GM21423 (cell line): ENCODE measurements at regions not wholly inside any gene's neighbourhood (a gene's known extent, or its start where the extent isn't known, plus 50 kb on each side); places are given as distances from the start of the nearest gene placed in this dataset.

Experiments
- ATAC-seq: cut with Tn5 transposase; IDR thresholded peaks from one replicate; pipeline ENCODE4 v1.9.1; 2021; ENCODE audit warnings: mild to moderate bottlenecking, moderate library complexity; ENCODE audit not compliant: unreplicated experiment

DNA sequence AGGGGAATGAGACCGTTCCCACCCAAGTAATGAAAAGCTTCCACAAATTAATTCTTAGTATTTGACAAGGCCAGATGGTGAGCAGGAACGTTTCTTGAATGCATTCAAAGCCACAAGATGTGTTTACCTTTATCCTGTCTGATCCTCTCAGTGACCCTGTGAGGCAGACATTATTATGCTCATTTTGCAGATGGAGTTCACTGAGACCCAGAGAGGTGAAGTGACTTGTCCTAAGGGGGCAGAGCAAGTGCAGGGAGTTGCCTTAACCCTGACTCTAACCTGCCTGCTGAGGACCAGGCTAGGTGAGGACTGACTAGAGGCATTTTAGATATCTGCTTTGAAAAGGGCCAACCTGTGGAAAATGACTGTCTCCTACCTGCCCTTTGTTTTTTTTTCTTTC is 156.7 kb downstream of the HAPSTR1 start:
- ATAC-seq, result no peak

DNA sequence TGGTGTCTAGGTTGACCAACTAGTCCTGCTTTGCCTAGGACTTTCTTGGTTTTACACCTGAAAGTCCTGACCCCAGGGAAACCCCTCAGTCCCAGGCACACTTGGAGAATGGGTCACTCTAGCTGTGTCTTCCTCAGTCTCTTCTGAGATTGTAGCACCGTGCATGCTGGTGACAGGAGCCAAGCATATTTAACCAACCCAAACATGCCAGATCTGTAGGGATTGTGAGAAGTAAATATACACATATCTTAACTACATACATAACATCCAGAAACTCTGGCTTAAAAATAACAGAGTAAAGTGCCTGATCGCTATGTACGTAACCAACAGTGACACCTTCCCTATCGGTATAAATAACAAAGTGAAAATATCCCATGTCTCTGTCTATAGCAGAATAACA is 158.1 kb downstream of the HAPSTR1 start:
- no peak for ATAC-seq

DNA sequence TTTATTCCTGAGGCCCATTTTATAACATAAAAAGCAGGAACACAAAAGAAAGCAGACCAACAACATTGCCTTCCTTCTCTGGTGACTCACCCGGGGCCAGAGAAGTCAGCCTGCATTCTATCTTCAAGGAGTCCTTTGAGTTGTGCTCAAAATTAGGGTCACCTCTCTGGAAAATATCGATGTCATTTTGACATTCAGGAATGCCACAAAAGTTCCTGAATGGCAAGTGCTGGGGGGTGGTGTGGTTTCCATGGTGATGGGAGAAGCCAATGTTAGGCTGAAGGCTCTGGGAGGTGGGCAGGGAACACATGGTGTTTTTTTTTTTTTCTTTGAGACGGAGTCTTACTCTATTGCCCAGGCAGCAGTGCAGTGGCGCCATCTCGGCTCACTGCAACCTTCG is 159.6 kb downstream of the HAPSTR1 start:
- ATAC-seq, result no peak

GRCh38 chr16:9254863-9255262 is 163.4 kb downstream of the HAPSTR1 start:
- ATAC-seq, result no peak

GRCh38 chr16:9256196-9256595 is 164.8 kb downstream of the HAPSTR1 start:
- ATAC-seq, result no peak

GRCh38 chr16:9257843-9258242 is 166.4 kb downstream of the HAPSTR1 start:
- no peak for ATAC-seq

- no peak for ATAC-seq
These were observed 167.1 kb downstream of the HAPSTR1 start for GRCh38 chr16:9258423-9259051.

- no peak for ATAC-seq
These were observed 168.6 kb downstream of the HAPSTR1 start for GRCh38 chr16:9259914-9260608.

- no peak for ATAC-seq
These were observed 169.2 kb downstream of the HAPSTR1 start for GRCh38 chr16:9260666-9261065.

DNA sequence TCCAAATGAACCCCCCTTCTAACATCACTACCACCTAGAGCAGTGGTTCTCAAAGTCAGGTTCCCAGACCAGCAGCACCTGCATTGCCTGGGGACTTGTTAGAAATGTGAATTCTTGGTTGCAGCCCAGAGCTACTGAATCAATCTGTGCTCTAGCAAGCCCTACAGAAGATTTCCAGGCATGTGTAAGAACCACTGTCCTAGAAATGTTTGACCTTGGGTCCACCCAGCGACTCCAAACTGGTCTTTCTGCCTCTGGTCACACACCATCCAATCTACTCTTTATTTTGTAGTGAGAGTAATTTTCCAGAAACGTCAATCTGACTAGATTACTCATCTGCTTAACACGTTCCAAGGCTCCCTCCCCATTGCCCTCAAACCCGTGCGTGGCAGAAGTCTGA is 169.9 kb downstream of the HAPSTR1 start:
- ATAC-seq, result no peak

- ATAC-seq, result no peak
These were observed 171.7 kb downstream of the HAPSTR1 start for GRCh38 chr16:9262941-9263715.

GRCh38 chr16:9264067-9264466 is 172.6 kb downstream of the HAPSTR1 start:
- no peak for ATAC-seq

- no peak for ATAC-seq
These were observed 177.0 kb downstream of the HAPSTR1 start for GRCh38 chr16:9268446-9268845.

DNA sequence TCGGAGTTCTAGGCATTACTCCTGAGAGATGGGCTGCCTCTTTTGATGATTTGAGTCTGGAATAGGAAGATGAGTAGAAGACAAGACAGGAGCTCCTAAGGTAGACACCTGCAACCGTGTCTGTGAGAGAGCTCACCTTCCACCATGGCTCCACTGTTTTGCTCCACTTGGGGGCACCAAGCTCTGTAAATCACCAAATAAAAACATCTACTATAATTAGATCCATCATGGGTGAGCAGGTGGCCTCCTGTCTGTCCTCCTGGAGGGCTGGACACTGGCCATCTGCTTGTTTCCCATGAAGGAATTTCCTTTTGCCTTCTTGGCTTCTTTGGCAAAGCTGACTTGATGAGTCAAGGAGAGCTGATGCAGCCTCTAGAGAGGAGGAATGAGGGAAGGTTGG is 179.0 kb downstream of the HAPSTR1 start:
- ATAC-seq, result no peak

GRCh38 chr16:9270941-9271340 is 179.5 kb downstream of the HAPSTR1 start:
- ATAC-seq, result no peak

- ATAC-seq, result no peak
These were observed 180.4 kb downstream of the HAPSTR1 start for GRCh38 chr16:9271841-9272240.

DNA sequence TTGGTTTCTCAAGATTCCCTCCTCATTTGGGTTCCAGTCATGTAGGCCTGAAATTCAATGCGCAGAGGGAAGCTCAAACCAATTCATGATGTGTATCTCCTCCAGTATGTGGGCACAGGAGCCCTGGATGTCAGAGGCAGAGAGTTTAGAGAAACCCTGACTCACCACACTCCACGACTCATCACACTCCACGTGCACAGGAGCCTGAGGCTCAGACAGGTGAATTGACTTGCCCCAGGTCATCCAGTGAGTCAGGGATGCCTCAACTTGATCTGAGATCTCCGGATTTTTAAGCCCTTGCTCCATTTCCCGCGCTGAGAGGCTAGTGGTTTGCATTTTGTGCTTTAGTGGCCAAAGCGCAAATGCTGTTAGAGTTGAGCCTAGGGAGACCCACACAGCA is 183.9 kb downstream of the HAPSTR1 start:
- ATAC-seq, result no peak

DNA sequence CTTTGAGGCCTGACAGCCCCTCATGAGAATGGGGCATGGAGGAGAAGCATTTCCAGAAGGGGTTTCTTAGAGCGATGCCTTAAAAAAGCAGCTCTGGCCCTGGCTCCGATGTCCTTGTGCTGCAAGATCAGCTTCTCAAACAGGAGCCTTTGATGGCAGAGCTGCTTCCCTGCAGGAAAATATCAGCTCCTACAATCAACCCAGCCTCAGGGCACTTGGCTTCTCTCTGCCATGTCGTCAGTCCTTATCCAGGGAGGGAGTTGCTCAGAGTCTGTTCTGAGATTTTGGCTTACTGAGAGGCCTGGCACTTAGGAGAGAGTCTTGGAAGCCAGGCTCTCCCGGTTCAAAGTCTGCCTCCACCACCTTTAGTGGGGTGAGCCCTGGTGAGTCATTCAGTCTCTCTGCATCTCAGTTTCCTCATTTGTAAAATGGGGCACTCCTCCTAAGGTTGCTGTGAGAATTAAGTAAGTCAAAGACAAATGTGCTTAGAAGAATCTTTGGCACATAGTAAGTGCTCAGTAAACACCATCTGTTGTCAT is 184.4 kb downstream of the HAPSTR1 start:
- no peak for ATAC-seq

- ATAC-seq, result no peak
These were observed 188.0 kb downstream of the HAPSTR1 start for GRCh38 chr16:9279291-9280068.

GRCh38 chr16:9280069-9280466 is 188.6 kb downstream of the HAPSTR1 start:
- no peak for ATAC-seq

- no peak for ATAC-seq
These were observed 195.5 kb downstream of the HAPSTR1 start for GRCh38 chr16:9286930-9287329.
